GM12891 (cell line): ENCODE measurements at regions not wholly inside any gene's neighbourhood (a gene's known extent, or its start where the extent isn't known, plus 50 kb on each side); places are given as distances from the start of the nearest gene placed in this dataset.

Experiments
- POLR2A ChIP-seq: IDR thresholded peaks from 2 replicates; pipeline ENCODE4 v1.6.1; 2011; ENCODE audit warnings: low read depth, low read length, control low read depth
- POLR2AphosphoS5 ChIP-seq: IDR thresholded peaks from 2 replicates; pipeline ENCODE4 v1.6.1; 2011; ENCODE audit warnings: low read depth, low read length, control low read depth
- POU2F2 ChIP-seq: IDR thresholded peaks from 2 replicates; pipeline ENCODE4 v1.6.1; 2011; ENCODE audit warnings: low read depth, mild to moderate bottlenecking, control low read depth, low read length, moderate library complexity
- TAF1 ChIP-seq: IDR thresholded peaks from 2 replicates; pipeline ENCODE4 v1.6.1; 2011; ENCODE audit warnings: low read depth, low read length, control low read depth

DNA sequence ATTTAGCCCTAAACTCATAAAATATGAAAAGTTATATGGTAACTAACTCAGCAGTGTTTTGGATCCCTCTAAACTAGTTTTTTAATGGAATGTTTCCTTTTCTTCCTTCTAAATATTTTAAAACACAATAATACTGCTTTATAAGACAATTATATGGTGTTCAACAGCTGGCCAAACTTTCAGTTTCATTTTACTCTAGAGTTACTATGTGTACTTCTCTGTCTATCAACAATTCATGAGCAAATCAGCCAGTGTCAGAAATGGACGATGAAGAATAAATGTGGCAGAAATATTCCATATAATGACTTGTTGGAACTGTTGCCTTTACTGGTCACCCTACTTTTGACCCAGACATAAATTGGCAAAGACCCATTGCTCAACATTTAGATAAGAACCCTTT lies 64.8 kb upstream of the CXXC4 start:
- no peak for TF ChIP-seq TAF1
- no peak for TF ChIP-seq POLR2A
- no peak for TF ChIP-seq POLR2AphosphoS5
- no peak for TF ChIP-seq POU2F2
